ENCODE measurements at regions not wholly inside any gene's neighbourhood (a gene's known extent, or its start where the extent isn't known, plus 50 kb on each side); places are given as distances from the start of the nearest gene placed in this dataset.

GRCh38 chrX:109848461-109849050 is 115.5 kb upstream of the ACSL4 start:
- ATAC-seq: no peak
- intact Hi-C loops (cut with micrococcal nuclease; ENCODE audit: unreplicated experiment): no loop called here
- BruUV-seq (replicated peaks): no TSS peak

DNA sequence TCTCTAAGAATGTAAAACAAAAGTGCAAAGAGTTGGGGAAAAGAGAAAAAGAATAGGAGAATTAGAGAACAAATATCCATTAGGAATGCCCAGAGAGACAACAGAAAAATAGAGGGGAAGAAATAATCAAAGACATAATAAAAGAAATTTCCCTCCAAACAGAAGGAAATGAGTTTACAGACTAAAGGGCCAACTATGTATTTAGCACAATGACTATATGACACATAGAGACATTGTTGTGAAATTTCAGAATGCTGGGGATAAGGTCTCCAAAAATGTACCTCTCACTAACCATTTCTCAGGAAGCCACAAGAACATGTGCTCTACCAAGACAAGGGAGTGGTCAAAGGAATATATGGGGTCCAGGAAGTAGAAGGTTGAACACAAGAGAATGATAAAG is 121.0 kb upstream of the ACSL4 start:
- no TSS peak for BruUV-seq (replicated peaks)
- ChIA-PET POLR2A (no interaction called here), CTCF (interaction anchor here (0.6 kb wide), 2 partner anchors 37 to 120 kb away, joined by 3 read pairs; no protein-coding TSS in a partner anchor)
- Histone ChIP-seq H3K4me1 (ENCODE audit: control insufficient read depth, insufficient read depth, low read length) (no peaks in the 10 kb centered on the region), H3K36me3 (ENCODE audit: control insufficient read depth, insufficient read depth, low read length) (no peaks in the 10 kb centered on the region), H3K9me3 (ENCODE audit: control insufficient read depth, insufficient read depth, low read depth, low read length) (no peaks in the 10 kb centered on the region), H3K27me3 (ENCODE audit: control insufficient read depth, insufficient read depth, low read length) (no peaks in the 10 kb centered on the region), H3K4me3 (ENCODE audit: low read depth in 2 of 2, low read length in 2 of 2) (no peak overlapping the region), H3K27ac (ENCODE audit: low read length) (no peak overlapping the region)
- in situ Hi-C loops (cut with HindIII; ENCODE audit: low pct_unique_long_range_greater_than_20kb, low sequenced_read_pairs) (no loop called here), intact Hi-C loops (cut with micrococcal nuclease; ENCODE audit: unreplicated experiment) (no loop called here)
- TF ChIP-seq, protein P1, sequence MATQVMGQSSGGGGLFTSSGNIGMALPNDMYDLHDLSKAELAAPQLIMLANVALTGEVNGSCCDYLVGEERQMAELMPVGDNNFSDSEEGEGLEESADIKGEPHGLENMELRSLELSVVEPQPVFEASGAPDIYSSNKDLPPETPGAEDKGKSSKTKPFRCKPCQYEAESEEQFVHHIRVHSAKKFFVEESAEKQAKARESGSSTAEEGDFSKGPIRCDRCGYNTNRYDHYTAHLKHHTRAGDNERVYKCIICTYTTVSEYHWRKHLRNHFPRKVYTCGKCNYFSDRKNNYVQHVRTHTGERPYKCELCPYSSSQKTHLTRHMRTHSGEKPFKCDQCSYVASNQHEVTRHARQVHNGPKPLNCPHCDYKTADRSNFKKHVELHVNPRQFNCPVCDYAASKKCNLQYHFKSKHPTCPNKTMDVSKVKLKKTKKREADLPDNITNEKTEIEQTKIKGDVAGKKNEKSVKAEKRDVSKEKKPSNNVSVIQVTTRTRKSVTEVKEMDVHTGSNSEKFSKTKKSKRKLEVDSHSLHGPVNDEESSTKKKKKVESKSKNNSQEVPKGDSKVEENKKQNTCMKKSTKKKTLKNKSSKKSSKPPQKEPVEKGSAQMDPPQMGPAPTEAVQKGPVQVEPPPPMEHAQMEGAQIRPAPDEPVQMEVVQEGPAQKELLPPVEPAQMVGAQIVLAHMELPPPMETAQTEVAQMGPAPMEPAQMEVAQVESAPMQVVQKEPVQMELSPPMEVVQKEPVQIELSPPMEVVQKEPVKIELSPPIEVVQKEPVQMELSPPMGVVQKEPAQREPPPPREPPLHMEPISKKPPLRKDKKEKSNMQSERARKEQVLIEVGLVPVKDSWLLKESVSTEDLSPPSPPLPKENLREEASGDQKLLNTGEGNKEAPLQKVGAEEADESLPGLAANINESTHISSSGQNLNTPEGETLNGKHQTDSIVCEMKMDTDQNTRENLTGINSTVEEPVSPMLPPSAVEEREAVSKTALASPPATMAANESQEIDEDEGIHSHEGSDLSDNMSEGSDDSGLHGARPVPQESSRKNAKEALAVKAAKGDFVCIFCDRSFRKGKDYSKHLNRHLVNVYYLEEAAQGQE (IDR thresholded peaks at IDR 0.05; ENCODE audit: insufficient read depth in 1 of 2, low read depth in 2 of 2, low read length in 1 of 2): no peak
- TF ChIP-seq TCF7L2 (IDR thresholded peaks at IDR 0.05; ENCODE audit: low read depth, low read length) (no peak), SIN3A (IDR thresholded peaks at IDR 0.05; ENCODE audit: borderline replicate concordance, insufficient read depth, low read depth, low read length) (no peak), POLR2AphosphoS5 (IDR thresholded peaks at IDR 0.05; ENCODE audit: low read depth, low read length) (no peak)
- no peak for DNase-seq (ENCODE audit: low read depth, low spot score)
- ATAC-seq: no peak

More at GRCh38 chrX:109848461-109849050, 115.5 kb upstream of the ACSL4 start:
- no peak for DNase-seq (ENCODE audit: low read depth, low spot score)
- no peak for TF ChIP-seq POLR2AphosphoS5 (IDR thresholded peaks at IDR 0.05; ENCODE audit: low read depth, low read length)
- no peak for TF ChIP-seq TCF7L2 (IDR thresholded peaks at IDR 0.05; ENCODE audit: low read depth, low read length)
- TF ChIP-seq CTCF (IDR thresholded peaks at IDR 0.05): no peak
- TF ChIP-seq, protein P1 (IDR thresholded peaks at IDR 0.05; ENCODE audit: insufficient read depth in 1 of 2, low read depth in 2 of 2, low read length in 1 of 2): no peak
- TF ChIP-seq SIN3A (IDR thresholded peaks at IDR 0.05; ENCODE audit: borderline replicate concordance, insufficient read depth, low read depth, low read length): no peak
- Histone ChIP-seq H3K4me3 (ENCODE audit: low read depth in 2 of 2, low read length in 2 of 2) (no peak overlapping the region), H3K36me3 (ENCODE audit: control insufficient read depth, insufficient read depth, low read length) (no peaks in the 10 kb centered on the region), H3K9me3 (ENCODE audit: control insufficient read depth, insufficient read depth, low read depth, low read length) (no peaks in the 10 kb centered on the region), H3K27me3 (ENCODE audit: control insufficient read depth, insufficient read depth, low read length) (no peaks in the 10 kb centered on the region), H3K4me1 (ENCODE audit: control insufficient read depth, insufficient read depth, low read length) (no peaks in the 10 kb centered on the region; the same call in 1 of the 2 replicates), H3K27ac (ENCODE audit: low read length) (no peak overlapping the region)
- CTCF ChIA-PET: no interaction called here
- POLR2A ChIA-PET: no interaction called here
- in situ Hi-C loops (cut with HindIII; ENCODE audit: low pct_unique_long_range_greater_than_20kb, low sequenced_read_pairs): no loop called here

Measured in Panc1 (cell line).